ENCODE measurements at regions not wholly inside any gene's neighbourhood (a gene's known extent, or its start where the extent isn't known, plus 50 kb on each side); places are given as distances from the start of the nearest gene placed in this dataset.
A peak's percentile ranks its signal among the peaks of the same experiment; 100 is the strongest.

DNA sequence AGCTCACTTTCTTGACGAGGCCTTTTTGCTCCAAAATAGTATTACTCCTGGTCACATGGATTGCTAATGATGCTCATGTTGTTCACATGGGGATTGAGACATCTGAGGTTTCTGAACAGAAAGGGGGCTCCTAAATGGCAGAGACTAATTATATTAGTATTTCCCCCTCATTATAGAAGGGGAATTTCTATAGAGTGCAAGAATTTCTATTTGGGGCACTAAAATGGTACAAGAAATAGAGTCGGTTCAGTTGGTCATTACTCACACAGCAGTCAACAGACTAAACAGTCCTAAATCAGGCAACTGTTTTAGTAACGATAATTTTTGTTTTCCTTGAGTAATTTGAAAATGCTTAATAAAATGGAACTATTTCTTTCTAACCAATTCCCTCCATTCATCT lies 108.9 kb downstream of the DACT1 start:
- in situ Hi-C loops (cut with MboI) (no loop called here), intact Hi-C loops (cut with micrococcal nuclease; ENCODE audit: unreplicated experiment) (loop anchor here (5.0 kb wide), 1 partner anchor 211 kb away; no protein-coding TSS in a partner anchor)
- no TSS peak for BruUV-seq (replicated peaks)
- H3K9me3 ChIP-seq (replicated peaks; ENCODE audit: control insufficient read depth, insufficient read depth, low read length), result no peaks in the 10 kb centered on the region; the same call in 2 of the 3 replicates
- no peak overlapping the region for H3K4me2 ChIP-seq (ENCODE audit: control insufficient read depth, insufficient read depth)
- POLR2A ChIA-PET, result interaction anchor here (0.9 to 1.8 kb wide), 2 partner anchors 12 to 14 kb away, joined by 3 to 7 read pairs; no protein-coding TSS in a partner anchor
- no peak overlapping the region for H3K27ac ChIP-seq (ENCODE audit: control insufficient read depth, insufficient read depth)
- FAIRE-seq (no peak), ATAC-seq (no peak), DNase-seq (ENCODE audit: low read depth, low spot score) (no peak)
- no peaks in the 10 kb centered on the region for H3K4me1 ChIP-seq (ENCODE audit: control insufficient read depth, insufficient read depth, low read length)
- H3K79me2 ChIP-seq (ENCODE audit: control insufficient read depth, insufficient read depth, low read length), result no peaks in the 10 kb centered on the region
- WGBS (ENCODE audit: insufficient coverage, insufficient replicate concordance, low lambda C conversion rate, missing lambda C conversion rate), result 54% methylated on average over 3 of the region's 3 CpGs
- H3K27me3 ChIP-seq (replicated peaks in 1 of 2; ENCODE audit: control insufficient read depth in 2 of 2, insufficient read depth in 2 of 2, low read length in 1 of 2), result no peaks in the 10 kb centered on the region
- CTCF ChIA-PET, result interaction anchor here (2.1 kb wide), 1 partner anchor 245 kb away, joined by 6 read pairs; no protein-coding TSS in a partner anchor
- H3K36me3 ChIP-seq (ENCODE audit: control insufficient read depth in 2 of 2, insufficient read depth in 2 of 2, low read length in 1 of 2), result no peaks in the 10 kb centered on the region
- no peak overlapping the region for H3K4me3 ChIP-seq
- RAD21 ChIA-PET (ENCODE audit: unreplicated experiment), result interaction anchor here (2.6 kb wide), 1 partner anchor 49 kb away, joined by 15 read pairs; no protein-coding TSS in a partner anchor
- no peak overlapping the region for H2AFZ ChIP-seq (ENCODE audit: control insufficient read depth, low read depth, low read length)
- H3K9ac ChIP-seq (ENCODE audit: control insufficient read depth, insufficient read depth, low read length), result no peak overlapping the region
- no peaks in the 10 kb centered on the region for H4K20me1 ChIP-seq (ENCODE audit: control insufficient read depth, insufficient read depth)
- SMC1A ChIA-PET (ENCODE audit: uncharacterized antibody, unreplicated experiment), result interaction anchor here (1.0 to 12.2 kb wide), 4 partner anchors 15 to 223 kb away, joined by 3 to 112 read pairs (median 10); no protein-coding TSS in a partner anchor
- TF ChIP-seq SMARCA5 (IDR thresholded peaks at IDR 0.05) (no peak), RCOR1 (conservative IDR thresholded peaks at IDR 0.05; ENCODE audit: low read depth, low read length) (no peak), RAD51 (IDR thresholded peaks at IDR 0.05) (0 out of 2 replicates have a peak, but pooled peaks have one; percentile 30), MEF2B (IDR thresholded peaks at IDR 0.05; ENCODE audit: partially characterized antibody, poor library complexity, severe bottlenecking) (peak; percentile 67), ZNF217 (IDR thresholded peaks at IDR 0.05) (no peak), MTA2 (IDR thresholded peaks at IDR 0.05; ENCODE audit: low read depth) (peak; percentile 77)
- TF ChIP-seq, protein P1, sequence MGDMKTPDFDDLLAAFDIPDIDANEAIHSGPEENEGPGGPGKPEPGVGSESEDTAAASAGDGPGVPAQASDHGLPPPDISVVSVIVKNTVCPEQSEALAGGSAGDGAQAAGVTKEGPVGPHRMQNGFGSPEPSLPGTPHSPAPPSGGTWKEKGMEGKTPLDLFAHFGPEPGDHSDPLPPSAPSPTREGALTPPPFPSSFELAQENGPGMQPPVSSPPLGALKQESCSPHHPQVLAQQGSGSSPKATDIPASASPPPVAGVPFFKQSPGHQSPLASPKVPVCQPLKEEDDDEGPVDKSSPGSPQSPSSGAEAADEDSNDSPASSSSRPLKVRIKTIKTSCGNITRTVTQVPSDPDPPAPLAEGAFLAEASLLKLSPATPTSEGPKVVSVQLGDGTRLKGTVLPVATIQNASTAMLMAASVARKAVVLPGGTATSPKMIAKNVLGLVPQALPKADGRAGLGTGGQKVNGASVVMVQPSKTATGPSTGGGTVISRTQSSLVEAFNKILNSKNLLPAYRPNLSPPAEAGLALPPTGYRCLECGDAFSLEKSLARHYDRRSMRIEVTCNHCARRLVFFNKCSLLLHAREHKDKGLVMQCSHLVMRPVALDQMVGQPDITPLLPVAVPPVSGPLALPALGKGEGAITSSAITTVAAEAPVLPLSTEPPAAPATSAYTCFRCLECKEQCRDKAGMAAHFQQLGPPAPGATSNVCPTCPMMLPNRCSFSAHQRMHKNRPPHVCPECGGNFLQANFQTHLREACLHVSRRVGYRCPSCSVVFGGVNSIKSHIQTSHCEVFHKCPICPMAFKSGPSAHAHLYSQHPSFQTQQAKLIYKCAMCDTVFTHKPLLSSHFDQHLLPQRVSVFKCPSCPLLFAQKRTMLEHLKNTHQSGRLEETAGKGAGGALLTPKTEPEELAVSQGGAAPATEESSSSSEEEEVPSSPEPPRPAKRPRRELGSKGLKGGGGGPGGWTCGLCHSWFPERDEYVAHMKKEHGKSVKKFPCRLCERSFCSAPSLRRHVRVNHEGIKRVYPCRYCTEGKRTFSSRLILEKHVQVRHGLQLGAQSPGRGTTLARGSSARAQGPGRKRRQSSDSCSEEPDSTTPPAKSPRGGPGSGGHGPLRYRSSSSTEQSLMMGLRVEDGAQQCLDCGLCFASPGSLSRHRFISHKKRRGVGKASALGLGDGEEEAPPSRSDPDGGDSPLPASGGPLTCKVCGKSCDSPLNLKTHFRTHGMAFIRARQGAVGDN (IDR thresholded peaks at IDR 0.05), result peak; percentile 36; the same call in 1 of the 2 replicates

Measured in GM12878 (cell line).